GM21528 (cell line): ENCODE measurements at regions not wholly inside any gene's neighbourhood (a gene's known extent, or its start where the extent isn't known, plus 50 kb on each side); places are given as distances from the start of the nearest gene placed in this dataset.

ENCODE experiments used
- ATAC-seq: cut with Tn5 transposase; IDR thresholded peaks from one replicate; pipeline ENCODE4 v1.9.1; 2021; ENCODE audit warnings: mild to moderate bottlenecking, moderate library complexity; ENCODE audit not compliant: unreplicated experiment, low FRiP score

DNA sequence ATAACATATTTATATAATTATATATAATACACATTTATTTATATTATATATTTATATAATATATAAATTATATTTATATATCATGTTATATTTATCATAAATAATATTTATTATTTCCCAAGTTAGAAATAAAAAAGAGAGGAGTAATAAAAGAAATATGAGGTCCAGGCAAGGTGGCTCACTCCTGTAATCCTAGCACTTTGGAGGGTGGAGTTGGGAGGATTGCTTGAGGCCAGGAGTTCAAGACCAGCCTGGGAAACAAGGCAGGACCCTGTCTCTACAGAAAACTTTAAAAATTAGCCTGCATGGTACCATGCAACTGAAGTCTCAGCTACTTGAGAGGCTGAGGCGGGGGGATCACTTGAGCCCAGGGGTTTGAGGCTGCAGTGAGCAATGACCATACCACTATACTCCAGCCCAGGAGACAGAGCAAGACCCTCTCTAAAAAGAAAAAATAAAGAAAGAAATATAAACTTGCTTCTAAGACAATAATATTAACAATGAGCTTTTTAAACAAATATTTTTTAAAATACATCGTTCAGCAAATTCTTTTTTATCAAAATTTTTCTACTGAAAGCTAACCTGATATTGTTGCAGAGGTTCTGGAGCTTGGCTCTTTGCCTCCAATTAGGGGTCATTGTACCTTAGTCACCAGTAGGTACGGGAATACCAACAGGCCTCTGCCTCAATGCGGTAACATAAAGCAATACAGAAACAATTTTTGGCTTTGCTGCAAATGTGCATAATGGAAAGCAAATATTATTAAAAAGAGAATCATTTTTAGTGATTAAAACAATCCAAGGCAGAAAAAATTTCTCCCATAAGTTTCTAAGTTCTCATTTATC is 290.0 kb downstream of the SETD4 start:
- no peak for ATAC-seq

GRCh38 chr21:35768187-35768586 is 292.1 kb downstream of the SETD4 start:
- ATAC-seq, result no peak

DNA sequence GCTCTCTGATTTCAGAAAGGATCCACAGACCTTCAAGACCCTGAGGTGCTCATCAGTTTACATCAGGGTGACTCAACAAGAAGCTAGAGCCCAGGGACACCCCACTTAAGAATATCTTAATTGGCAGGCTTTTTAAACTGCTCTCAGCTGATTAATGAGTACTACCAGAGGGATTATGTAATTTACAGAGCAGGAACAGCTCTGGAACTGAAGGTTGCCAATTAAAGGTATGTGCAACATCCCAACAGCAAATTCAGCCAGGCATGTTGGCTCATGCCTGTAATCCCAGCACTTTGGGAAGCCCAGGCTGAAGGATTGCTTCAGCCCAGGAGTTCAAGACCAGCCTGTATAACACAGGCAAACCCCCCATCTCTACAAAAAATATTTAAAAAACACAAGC is 295.7 kb downstream of the SETD4 start:
- no peak for ATAC-seq

GRCh38 chr21:35764077-35764476 is 296.2 kb downstream of the SETD4 start:
- ATAC-seq, result no peak

DNA sequence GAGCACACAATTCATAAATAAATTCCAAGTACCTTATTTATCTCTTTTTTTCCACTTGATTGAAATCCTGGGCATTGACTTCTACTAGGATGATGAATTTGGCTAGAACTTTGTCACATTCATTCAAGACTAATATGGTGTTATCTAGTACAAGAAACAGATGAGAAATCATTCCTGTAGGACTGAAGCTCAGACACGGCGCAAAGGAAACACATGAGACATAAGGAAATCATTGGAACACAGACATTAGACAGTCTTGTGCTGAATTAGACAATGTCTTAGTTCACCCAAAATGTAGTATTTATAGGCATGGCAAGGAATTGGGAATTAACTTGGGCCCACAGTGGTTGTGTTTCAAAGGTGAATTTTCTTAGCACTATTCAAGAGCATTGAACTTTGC is 305.7 kb downstream of the SETD4 start:
- ATAC-seq, result no peak

- ATAC-seq, result no peak
These were observed 307.0 kb downstream of the SETD4 start for GRCh38 chr21:35753308-35753707.

DNA sequence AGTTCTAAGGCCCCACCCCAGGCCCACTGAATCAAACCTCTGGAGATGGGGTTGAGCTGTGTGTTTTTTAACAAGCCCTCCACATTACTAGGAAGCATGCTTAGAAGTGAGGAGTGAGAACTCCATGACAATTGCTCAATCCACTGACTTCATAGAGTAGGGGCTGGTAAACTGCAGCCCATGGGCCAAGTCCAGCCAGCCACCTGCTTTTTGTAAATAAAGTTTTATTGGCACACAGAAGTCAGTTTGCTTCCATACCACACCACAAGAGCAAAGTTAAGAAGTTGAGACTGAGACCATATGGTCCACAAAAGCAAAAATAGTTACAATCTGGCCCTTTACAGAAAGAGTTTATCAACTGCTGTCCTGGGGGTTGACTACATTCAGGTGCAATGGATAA is 309.2 kb downstream of the SETD4 start:
- no peak for ATAC-seq

GRCh38 chr21:35749904-35750303 is 310.4 kb downstream of the SETD4 start:
- ATAC-seq, result no peak

DNA sequence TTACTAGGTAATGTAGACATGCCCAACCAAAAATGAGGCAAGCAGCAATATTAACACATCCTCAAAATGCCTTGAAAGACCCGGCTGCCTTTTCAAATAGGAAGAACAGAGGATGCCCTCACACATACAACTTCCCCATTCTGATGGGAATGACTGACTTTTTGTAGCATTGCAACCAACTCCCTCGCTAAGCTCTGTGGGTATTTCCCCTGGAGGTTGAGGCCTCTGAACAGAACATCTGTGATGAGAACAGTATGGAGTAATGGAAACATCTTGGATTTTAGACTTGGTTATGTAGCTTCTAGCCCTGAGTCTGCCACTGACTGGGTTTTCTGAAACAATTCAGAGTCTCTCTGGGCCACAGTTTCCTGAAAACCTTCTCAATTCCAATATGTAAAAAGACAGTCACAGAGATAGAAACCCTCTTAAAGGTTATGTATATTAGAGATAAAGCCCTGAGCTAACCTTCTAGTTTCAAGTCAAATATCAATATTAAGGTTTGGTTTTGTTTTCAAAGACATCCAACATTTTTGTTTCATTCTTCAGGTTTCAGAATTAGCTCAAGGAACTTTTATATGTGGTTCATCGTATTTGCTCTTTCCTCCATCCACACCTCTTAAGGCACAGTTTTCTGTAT is 311.5 kb downstream of the SETD4 start:
- ATAC-seq, result no peak

GRCh38 chr21:35743571-35743970 is 316.8 kb downstream of the SETD4 start:
- no peak for ATAC-seq

- ATAC-seq, result no peak
These were observed 321.9 kb downstream of the SETD4 start for GRCh38 chr21:35738347-35738961.

GRCh38 chr21:35737899-35738346 is 322.4 kb downstream of the SETD4 start:
- no peak for ATAC-seq

DNA sequence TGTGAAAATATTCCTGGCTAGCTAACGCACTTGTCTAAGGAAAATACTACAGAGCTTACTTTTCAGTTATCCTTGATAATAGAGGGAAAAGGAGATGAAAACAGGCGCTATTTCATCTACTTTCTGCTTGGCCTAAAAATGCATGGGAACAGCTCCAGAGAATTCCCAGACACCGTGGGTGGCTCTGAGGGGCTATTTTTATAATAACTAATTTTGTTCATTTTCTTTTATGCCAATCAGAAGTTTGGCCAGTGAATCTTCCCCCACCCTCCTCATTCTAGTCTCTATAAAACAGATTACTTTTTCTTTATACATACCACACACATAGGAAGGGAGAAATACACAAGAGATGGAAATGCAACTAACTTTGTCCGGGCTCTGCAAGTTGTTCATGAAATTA is 322.9 kb downstream of the SETD4 start:
- no peak for ATAC-seq

DNA sequence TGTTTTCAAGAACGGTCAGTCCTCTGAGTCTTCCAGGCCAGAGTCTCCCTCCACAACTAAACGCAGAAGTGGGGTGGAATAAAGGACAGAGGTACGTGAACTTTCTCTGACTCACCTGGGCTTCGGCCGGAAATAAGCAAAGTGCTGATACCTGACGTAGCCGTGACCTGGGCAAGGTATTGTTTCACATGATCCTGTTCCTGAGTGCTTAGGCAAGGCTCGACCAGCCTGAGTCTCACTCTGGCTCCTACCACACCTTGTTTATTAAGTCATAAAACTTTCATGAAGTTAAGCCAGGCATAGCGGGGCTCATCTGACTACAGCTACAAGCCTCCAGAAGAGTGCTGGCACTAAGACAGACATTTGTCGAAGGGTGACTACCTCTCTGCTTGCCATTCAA is 327.5 kb downstream of the SETD4 start:
- ATAC-seq, result no peak

GRCh38 chr21:35730325-35730724 is 330.0 kb downstream of the SETD4 start:
- no peak for ATAC-seq

DNA sequence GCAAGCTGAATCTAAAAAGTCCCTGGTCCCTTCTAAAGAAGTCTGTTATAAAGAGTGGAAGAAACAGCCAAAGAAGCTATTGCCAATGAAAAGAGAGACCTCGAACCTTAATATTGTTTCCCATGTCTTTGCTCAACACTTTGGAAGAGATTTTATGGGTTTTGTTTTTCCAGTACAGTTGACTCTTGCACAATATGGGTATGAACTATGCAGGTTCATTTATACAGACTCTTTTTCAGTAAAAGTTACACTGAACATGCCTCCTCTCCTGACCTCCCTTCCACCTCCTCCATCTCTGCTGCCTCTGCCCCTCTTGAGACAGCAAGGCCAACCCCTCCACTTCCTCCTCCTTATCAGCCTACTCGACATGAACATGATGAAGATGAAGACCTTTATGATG is 332.5 kb downstream of the SETD4 start:
- no peak for ATAC-seq

DNA sequence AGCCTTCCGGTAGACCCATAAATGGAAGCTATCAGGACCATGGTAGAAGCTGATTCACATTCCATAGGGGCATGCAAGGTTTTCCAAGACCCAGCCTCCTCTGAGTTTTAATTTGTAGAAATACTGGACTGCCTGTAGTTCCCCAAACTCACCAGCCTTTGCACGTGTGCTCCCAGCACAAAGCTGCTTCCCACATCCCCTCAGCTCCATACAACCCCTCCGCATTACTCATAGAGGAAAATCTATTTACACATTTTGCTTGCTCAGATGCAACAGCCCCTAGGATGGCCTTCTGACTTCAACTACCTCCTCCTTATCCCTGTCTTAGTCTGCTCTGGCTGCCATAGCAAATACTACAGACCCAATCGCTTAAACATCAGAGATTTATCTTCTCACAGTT is 336.2 kb downstream of the SETD4 start:
- ATAC-seq, result no peak

DNA sequence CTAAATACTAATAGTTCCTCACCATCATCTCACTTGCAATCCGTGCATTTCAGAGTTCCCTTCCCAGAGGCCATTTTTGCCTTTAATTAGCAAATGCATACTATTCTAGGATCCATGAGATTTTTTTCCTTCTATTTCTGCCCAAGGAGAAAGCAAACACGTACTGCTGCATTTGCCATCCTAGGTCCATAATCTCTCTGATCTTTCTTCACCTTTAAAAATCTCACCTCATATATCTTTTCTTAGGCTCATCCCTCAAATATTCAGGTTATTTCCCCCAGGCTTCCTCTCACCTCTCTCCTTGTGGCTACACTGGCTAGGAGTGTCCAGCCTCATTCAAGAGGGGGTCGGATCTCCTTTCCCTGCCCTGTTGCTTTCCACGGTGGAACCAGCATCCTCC is 338.6 kb downstream of the SETD4 start:
- ATAC-seq, result no peak

GRCh38 chr21:35720208-35720731 is 340.1 kb downstream of the SETD4 start:
- ATAC-seq, result no peak

DNA sequence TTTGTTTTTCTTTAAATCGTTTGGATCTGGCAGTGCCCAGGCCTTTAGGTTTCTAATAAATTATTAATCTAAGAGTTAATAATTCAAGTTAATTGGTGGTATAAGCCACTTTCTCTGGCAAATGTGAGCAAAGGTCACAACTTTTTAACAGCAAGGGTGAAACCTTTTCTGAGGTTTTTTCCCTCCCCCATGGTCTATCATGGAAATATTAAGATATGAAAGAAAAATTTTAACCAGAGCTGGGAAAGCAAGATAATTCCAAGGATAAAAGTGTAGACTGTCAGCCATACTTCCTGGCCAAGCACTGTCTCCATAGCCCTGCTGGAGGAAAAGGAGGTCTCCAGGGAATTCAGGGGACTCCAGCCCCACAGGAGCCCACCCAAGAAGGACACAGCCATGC is 341.2 kb downstream of the SETD4 start:
- ATAC-seq, result no peak

GRCh38 chr21:35716876-35717565 is 343.3 kb downstream of the SETD4 start:
- ATAC-seq, result no peak
